DMS53 treated with DMSO at 0.1 percent for 48 hours (cell line): ENCODE measurements at regions not wholly inside any gene's neighbourhood (a gene's known extent, or its start where the extent isn't known, plus 50 kb on each side); places are given as distances from the start of the nearest gene placed in this dataset.
"Not testable (repeated sequence)": the region's sequence is repeated elsewhere in the genome, so short reads cannot be mapped to it uniquely, and the experiment has no call there.

Experiments used
- DNase-seq: peaks from one replicate; lab custom pipeline; 2025; ENCODE audit not compliant: unreplicated experiment; lab: John Stamatoyannopoulos, UW

DNA sequence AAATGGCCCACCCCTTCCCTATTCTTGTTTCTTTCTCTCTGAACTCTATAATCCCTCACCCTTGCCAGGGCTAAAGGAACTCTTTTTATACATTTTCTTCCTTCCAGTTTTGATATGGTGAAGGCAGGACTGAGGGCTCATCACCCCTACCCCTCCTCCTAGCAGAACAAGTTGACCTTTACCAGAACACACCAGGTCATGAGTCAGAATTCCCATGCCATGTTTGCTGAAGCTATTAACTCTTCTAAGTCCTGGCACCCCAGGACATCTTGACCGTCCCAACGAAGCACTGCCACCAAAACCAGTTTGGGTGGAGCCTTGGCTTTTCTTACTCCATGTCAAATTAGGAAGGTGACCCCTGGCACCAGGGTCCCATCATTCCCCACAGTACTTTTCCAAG, 57.5 kb upstream of the DYNLT3 start:
- DNase-seq, result no peak

DNA sequence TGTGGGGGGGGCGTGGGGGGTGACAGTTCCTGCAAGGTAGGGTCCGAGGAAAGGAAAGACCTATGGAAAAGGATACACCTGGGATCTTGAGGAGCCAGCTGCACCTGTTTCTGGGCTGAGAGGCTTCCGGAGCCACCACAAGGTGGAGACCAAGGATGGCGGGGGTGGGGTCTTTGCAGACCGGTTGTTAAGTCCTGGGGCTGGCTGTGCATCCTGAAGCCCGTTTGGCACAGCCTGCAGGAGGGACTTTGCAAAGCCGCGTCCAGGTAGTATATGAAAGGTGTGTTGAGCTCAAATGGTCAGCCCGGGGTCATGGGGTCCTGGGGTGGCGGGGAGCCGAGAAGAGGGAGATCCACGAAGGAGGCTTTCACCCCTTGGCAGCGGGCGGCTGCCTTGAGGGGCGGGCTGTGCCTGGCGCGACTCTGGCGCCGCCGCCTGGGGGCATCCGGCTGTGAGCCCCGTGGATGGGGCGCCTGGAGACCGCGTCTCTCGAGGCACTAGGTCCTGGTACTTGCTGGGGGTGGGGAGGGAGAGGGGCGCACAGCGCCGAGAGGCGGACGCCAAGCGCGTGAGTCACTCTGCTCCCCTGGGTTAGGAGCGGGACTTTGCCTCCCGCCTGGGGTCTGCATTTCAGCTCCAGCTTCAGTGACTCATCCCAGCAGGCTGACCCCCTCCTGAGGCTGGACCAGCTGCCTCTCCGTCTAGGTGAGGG, 58.2 kb upstream of the DYNLT3 start:
- peak; percentile 16 for DNase-seq

DNA sequence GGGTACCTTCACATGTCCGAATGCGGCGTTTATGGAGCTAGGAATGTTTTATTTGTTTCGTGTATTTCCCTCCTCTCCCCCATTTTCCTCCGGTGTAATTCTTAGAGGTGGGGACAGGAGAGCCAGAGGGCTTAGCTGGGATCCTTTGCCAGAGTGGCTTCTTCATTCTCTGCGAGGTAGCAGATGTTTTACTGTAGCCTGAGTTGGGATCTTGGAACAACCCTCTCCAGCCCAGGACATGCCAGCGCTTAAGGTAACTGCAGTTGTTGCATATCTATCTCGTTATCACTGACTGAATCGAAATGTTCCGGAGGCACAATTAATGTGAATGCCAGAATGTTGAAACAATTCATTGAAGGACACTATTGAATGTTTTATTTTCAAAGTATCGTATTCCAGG, 59.0 kb upstream of the DYNLT3 start:
- no peak for DNase-seq

DNA sequence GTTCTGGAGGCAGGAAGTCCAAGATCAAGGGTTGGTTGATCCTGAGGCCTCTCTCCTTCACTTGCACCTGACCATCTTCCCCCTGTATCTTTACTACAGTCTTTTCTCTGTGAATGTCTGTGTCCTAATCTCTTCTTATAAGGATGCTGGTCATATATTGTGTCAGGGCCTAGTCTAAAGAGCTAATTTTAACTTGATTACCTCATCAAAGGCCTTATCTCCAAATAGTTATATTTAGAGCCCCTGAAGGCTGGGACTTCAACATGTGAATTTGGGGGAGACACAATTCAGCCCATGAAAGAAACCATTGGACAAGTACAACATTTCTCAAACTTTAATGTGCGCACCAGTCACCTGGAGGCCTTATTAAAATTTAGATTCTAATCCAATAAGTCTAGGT, 62.8 kb upstream of the DYNLT3 start:
- DNase-seq, result no peak

DNA sequence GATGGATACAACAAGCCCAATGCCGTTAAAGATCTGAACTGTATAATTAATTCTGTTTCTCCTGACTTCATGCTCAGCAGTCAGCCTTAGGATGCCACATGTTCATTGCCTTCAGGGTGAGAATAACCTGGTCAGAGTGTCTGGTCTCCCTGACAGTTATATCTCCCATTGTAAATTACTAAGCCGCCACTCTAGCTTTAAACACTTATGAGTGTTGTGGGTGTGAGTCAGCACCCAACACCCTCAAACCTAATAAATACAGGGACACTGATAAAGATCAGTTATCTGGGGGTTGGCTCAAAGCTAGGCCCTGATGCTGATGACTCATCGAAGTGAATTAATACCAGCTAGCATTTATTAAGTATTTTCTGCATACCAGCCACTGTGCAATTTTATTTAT, 64.9 kb upstream of the DYNLT3 start:
- peak; percentile 11 for DNase-seq

DNA sequence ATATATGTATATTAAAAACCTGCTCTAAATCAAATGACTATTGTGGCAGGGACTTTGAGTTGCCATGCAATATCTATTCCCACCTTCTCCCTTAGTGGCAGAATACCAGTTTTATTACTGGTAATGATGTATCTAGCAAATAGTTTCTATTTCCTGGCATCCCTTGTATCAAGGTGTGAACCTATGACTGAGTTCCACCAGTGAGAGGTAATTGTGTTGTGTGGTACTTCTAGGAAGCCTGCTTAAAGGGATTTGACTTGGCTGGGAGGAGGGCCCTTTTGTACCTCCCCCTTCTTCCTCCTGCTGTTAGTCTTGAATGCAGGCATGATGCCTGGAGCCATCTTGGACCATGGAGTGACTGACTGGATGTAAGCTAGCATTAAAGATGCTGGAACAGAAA, 65.4 kb upstream of the DYNLT3 start:
- no peak for DNase-seq

DNA sequence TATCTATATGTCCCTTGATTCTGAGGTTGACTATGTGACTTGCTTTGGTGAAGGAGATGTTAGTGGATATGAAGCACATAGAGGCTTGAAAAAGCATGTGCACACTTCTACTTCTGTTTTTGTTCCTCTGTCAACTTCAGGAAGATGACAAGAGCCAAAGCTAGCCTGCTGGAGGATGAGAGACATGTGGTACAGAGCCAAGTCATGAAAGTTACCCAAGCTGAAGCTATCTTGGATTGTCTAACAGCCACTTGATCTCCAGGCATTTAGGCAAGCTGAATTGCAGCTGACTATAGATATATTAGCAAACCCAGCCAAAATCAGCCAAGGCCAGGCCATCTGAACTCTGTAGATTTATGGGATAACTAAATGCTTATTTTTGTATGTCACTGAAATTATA, 70.8 kb upstream of the DYNLT3 start:
- no peak for DNase-seq

DNA sequence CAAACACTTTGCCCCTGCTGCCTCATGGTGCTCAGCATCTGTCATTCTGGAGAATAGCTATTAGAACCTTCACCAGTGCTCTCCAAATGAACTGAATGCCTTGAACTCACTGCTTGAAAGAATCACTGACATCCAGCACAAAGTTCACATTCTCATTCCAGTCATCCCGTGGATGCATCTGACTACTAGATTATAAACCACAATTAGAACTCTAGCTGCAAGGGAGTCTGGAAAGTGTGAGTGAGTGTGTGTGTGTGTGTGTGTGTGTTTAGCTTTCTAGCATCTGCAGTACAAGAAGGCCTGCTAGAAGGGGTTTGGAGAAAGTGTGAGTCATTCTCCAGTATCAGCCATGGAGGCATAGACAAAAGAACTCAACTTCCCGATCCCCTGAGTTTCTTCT, 71.3 kb upstream of the DYNLT3 start:
- DNase-seq, result no peak

DNA sequence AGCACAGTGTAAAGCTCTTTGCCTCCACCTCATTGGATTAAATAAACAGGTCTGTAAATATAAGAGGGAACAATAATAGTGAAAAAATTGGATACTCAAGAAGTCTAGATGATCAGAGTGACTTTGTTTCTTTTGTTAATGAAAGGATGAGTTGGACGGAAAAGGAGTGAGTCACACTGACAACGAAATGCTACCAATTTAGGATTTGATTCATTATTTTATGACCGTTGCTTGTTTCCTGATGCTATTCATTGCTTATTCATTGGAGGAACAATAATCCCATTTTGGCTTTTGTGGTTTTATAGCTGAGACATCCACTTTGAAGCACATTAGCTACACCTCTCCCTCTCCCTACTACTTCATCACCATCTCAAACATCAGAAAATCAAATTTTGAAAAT, 74.4 kb upstream of the DYNLT3 start:
- no peak for DNase-seq

DNA sequence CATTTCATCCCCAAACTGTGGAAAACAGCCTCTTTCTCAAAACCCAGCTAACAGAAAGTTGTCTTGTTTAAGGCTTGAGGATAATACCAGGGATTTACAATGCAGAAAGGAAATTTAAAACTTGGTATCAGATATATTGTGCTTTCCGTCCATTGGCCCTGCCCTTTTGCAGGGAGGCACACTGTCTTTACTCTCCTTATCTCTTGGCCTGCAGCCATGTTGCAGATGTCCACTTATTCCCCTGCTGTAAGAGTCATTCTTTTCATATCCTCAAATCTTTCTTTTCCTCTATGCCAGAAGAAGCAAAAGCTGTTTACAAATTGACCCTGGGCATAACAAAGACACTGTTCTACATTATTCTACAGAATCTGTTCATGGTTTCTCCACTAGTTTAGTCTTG, 75.6 kb upstream of the DYNLT3 start:
- DNase-seq, result no peak

DNA sequence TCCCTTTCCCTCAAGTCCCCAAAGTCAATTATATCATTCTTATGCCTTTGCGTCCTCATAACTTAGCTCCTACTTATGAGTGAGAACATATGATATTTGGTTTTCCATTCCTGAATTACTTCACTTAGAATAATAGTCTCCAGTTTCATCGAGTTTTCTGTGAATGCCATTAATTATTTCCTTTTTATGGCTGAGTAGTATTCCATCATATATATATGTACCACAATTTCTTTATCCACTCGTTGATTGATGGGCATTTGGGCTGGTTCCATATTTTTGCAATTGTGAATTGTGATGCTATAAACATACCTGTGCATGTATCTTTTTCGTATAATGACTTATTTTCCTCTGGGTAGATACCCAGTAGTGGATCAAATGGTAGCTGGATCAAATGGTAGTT, 78.4 kb upstream of the DYNLT3 start:
- DNase-seq, result not testable (repeated sequence)

DNA sequence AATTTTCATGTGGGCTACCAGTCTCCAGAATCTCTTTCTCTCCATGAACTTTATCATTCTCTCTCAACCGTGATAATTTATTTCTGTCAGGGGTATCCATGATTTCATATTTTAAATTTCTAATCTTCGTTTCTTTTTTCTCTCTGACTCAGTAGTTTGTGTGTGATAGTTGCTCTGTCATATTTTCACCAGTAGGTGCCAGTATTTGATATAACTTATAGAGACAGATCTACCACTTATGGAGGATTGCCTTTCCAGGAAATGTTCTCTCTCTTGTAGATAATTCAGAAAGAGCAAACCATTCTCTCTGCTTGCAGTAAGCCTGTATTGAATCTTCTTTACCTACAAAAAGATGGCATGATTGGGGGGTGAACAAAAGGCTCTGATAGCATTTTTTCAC, 79.3 kb upstream of the DYNLT3 start:
- peak; percentile 48 for DNase-seq

DNA sequence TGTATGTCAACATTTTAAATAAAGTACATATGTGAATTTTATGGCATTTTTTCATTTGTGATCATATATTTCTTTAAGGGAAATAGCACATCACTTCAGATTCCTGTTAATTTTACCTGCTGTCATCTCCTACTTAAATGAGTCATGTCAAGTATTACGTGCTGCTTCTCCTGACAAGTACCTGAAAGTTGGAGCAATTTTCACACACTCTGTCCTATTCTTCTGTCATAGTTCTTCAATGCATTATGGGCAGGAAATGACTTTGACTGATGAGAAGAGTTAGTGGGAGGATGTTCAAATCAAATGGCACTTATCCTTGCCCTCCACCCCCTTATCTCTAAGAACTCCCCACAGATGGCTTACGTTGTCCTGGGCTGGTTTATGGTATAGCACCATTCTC, 64.2 kb upstream of the SYTL5 start:
- no peak for DNase-seq

DNA sequence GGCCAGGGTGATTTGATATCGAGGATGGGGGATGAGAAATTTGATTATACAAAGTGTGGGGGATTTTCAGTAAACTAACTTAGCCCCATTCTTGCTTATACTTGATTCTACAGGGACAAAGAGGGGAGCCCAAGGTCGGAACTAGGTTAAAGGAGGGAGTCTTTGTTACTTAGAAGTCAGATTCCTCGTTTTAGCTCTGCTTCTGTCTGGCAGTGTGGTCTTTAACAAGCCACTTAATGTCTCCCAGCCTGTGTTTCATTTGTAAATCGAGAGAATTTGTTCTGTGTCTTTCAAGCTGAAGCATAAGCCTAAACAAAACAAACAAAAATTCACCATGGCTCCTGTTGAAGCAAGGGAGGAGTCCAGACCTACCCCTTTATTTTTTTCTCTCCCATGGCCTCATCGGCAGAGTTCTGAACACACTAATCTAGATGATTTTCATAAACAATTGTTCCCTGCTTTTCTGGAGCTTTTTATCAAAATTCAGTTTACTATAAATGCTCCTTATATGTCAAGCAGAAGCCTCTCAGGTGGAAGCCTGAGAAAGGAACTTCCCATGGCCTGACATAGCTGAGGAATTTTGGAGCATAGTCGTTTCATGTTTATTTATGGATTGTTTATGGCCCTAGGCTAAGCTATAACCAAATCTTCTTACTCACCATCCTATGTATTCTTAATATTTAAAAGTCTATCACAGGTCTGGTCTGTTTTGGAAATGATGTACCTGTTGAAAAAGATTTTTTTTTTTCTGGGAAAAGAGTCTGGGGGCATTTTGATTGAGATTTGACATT, 62.6 kb upstream of the SYTL5 start:
- DNase-seq, result no peak

DNA sequence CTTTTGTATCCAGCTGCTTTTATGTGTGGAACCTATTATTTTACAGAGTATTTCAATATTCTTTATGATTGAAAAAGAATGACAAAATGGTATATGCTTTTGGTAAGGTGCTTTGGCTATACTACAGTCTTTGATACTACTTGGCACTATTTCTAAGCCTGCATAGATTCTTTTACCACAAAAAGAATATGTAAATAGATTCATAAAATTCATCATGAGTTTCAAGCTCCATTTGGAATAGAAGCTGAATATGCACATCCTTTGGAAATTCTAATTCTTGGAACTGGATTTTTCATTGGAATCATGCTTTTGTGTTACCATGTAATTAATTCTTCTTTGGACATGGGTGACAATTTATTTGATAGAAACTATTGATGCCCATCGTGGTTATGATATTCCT, 60.2 kb upstream of the SYTL5 start:
- DNase-seq, result no peak

DNA sequence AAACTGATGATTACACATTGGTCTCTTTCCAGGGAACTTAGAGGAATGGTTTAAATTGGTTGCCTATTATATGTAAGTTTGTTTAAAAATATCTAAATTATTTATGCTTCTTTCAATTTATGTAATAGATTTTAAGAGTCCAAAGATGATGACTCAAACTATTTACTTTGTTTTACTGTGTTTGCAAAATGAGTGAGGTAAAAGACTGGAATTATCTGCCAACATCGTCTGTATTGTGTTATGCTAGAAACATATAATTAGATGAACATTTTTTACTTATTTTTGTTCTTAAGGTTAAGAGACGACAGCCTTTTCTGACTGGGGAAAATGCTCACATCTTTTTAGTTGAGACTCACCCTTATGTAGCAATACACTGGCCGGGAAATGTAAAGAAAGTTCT, 51.1 kb upstream of the SYTL5 start:
- no peak for DNase-seq

DNA sequence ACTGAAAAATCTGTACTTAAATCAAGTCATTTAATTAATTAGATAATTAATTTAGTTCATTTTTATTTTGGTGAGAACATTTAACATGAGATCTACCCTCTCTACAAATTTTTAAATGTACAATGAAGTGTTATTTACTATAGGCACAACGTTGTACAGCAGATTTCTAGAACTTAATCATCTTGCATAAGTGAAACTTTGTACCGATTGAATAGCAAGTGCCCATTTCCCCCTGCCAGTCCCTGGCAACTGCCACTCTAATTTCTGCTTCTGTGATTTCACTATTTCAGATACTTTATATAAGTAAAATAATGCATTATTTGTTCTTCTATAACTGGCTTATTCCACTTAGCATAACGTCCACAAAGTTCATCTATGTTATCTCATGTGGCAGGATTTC, 50.1 kb upstream of the SYTL5 start:
- DNase-seq, result no peak
